ENCODE measurements at regions not wholly inside any gene's neighbourhood (a gene's known extent, or its start where the extent isn't known, plus 50 kb on each side); places are given as distances from the start of the nearest gene placed in this dataset.
"Not testable (repeated sequence)": the region's sequence is repeated elsewhere in the genome, so short reads cannot be mapped to it uniquely, and the experiment has no call there.

DNA sequence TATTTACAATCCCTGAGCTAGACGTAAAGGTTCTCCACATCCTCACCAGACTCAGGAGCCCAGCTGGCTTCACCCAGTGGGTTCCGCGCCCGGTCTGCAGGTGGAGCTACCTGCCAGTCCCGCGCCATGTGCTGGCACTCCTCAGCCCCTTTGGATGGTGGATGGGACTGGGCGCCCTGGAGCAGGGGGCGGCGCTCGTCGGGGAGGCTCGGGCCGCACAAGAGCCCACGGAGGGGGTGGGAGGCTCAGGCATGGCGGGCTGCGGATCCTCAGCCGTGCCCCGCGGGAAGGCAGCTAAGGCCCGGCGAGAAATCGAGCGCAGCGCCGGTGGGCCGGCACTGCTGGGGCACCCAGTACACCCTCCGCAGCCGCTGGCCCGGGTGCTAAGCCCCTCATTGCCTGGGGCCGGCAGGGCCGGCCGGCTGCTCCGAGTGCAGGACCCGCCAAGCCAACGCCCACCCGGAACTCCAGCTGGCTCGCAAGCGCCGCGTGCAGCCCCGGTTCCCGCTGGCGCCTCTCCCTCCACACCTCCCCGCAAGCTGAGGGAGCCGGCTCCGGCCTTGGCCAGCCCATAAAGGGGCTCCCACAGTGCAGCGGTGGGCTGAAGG is 448.3 kb downstream of the COL11A1 start:
- DNase-seq, result not testable (repeated sequence)

GRCh38 chr1:102655034-102655433 is 453.3 kb downstream of the COL11A1 start:
- no peak for DNase-seq

DNA sequence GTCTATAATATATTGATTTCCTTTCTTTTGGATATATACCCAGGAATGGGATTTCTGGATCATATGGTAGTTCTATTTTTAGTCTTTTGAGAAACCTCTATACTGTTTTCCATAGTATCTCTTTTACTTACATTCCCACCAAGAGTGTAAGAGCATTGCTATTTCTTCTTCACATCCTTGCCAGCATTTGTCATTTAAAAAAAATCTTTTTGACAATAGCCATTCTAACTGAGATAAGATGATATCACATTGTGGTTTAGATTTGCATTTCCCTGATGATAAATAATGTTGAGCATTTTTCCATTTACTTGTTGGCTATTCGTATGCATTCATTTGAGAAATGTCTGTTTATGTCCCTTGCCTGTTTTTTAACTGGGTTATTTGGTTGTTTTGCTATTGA is 467.4 kb downstream of the COL11A1 start:
- no peak for DNase-seq

DNA sequence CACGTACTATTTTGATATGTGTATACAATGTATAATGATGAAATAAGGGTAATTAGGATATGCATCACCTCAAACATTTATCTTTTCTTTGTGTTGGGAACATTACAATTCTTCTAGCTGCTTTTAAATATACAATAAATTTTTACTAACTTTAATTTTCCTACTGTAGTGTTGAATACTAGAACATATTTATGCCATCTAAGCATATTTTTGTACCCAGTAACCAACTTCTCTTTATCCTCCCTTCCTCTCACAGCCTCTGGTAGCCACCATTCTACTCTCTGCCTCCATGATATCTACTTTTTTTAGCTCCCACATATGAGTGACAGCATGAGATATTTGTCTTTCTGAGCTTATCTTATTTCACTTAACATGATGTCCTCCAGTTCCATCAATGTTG is 468.0 kb downstream of the COL11A1 start:
- DNase-seq, result no peak

DNA sequence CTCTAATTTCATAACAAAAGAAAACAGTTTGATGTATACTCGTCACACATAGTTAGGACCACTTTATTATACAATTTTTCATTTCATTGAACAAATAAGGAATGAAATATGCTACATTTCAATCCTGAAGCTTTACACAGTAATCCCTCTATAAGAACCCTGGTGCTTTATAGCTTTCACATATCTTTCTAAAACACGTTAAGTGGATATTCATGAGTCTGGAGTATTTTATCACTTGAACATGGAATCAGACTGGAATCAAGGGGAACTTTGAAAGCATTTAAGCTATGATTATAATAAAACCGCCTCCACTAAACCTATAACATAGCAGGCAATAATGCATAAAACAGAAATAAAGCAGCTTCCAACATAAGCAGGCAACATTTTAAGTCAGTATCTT is 476.6 kb downstream of the COL11A1 start:
- no peak for DNase-seq

- no peak for DNase-seq
Observed at GRCh38 chr1:102630041-102630440, 478.3 kb downstream of the COL11A1 start.

- no peak for DNase-seq
Observed at GRCh38 chr1:102628109-102628613, 480.2 kb downstream of the COL11A1 start.

DNA sequence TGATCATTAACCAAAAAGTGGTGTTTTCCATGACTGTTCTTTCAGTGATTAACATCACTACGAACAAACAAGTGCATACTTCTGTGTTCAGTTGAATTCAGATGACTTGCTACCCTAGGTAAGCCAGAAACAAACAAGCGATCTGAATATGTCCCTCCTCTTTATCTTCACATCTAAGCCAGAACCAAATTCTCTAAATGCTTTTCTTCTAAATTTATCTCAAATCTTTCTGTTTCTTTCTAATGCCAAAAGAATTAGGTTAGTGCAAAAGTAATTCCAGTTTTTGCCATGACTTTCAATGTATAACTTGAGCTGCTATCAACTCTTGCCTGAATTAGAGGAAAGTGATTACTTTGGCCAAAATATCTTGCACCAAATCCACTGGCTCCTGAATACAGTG is 481.2 kb downstream of the COL11A1 start:
- no peak for DNase-seq

GRCh38 chr1:102615896-102616295 is 492.4 kb downstream of the COL11A1 start:
- DNase-seq, result no peak

GRCh38 chr1:102595106-102595505 is 513.2 kb downstream of the COL11A1 start:
- DNase-seq, result no peak

DNA sequence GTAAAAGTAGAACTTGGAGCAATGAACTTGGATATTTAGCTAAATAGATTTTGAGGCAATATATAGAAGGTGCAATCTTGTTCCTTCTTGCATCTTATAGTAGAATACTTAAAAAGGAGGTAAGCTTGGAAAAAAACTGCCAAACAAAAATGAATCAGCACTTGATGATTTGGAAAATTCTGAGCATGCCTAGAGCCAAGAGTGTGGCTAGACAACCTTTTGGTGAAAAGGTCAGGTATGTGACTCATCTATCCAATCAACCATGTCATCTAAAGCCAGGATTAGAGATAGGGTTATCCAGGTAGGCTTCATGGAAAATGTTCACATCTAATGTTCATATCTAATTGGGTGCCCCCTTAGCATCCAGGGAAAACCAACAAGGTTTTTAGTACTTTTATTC is 515.0 kb downstream of the COL11A1 start:
- no peak for DNase-seq

DNA sequence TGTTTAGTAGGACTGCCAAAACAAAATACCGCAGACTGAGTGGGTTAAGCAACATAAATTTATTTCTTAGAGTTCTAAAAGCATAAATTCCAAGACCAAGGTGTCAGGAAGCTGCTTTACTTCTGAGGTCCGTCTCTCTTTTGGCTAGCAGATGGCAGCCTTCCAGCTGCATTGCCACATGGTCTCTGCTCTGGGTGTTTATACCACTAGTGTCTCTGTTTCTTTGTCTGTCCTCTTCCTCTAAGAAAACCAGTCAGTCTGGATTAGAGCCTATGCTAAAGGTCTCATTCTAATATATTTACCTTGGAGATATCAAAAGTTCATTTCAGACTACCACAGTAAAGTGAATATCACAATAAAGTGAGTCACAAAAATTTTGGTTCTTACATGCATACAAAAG is 519.8 kb downstream of the COL11A1 start:
- DNase-seq, result no peak

DNA sequence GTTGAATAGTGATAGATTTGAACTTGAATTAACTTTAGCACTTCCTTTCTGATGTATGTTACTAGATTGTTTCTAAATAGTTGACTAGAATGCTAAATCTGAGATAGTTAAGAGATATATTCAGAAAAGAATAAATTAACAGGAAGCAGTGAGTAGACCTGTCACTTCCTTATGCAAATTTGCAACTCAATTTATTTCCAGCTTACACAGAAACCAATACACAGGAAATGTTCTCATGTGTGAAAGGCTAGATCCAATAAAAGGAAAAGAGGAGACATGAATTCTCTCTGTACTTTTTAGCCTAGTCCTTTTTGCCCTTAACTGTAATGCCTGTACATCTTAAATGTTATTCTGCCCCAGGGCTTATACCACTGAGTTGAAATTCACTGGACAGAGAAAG is 522.3 kb downstream of the COL11A1 start:
- no peak for DNase-seq

DNA sequence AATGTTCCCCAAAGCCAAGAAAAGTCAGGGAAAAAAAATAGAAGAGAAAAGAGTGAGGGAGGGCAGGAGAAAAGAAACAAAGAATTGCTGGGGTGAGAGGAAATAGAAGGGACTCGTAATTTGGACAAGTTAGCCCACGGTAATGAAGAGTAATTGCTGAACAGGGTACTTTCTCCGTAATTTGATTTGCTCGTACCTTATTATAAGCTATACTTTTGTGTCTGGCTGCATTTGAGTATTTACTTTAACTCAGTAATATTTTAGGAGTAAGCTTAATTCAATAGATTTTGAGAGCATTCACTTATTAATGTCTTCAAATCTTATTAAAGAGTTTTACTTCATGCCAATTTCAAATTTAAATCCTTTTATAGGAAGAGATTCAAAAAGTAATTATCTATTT is 527.5 kb downstream of the COL11A1 start:
- DNase-seq, result no peak

GRCh38 chr1:102578804-102579203 is 529.5 kb downstream of the COL11A1 start:
- DNase-seq, result no peak

- no peak for DNase-seq
Observed at GRCh38 chr1:102572637-102573036, 535.7 kb downstream of the COL11A1 start.

GRCh38 chr1:102566182-102566581 is 542.1 kb downstream of the COL11A1 start:
- no peak for DNase-seq

DNA sequence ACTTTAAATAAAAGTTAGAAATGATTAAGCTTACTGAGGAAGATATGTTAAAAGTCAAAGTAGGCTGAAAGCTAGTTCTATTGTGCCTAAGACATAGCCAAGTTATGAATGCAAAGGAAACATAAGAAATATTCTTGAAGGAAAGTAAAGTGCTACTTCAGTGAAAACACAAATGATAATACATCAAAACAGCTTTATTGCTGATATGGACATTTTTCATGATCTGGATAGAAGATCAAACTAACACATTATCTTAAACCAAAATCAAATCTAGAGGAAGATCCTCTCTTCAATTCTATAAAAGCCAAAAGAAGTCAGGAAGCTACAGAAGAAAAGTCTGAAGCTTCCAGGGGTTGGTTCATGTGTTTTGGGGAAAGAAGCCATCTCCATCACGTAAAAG is 545.9 kb downstream of the COL11A1 start:
- no peak for DNase-seq

- peak; percentile 33 for DNase-seq
Observed at GRCh38 chr1:102550729-102551384, 554.1 kb upstream of the OLFM3 start.

DNA sequence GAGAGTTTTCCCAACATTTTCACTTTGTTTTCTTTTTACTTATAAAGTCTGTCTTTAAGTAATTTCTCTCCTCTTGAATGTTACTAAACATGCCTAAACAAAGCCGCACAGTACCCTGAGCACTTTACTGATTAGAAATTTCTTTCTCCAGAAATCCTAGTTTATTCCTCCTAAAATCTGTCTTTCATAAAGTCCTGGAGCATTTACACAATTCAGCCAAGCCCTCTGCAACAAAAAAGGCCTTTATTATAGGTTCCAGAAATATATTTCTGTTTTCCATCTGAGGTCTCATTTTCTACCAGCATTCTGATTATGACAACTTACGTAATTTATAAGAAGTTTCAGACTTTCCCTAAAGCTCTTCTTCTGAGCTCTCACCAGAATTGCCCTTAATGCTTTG is 549.5 kb upstream of the OLFM3 start:
- no peak for DNase-seq

- DNase-seq, result no peak
Observed at GRCh38 chr1:102535829-102536505, 539.2 kb upstream of the OLFM3 start.

GRCh38 chr1:102531036-102531435 is 534.3 kb upstream of the OLFM3 start:
- no peak for DNase-seq

DNA sequence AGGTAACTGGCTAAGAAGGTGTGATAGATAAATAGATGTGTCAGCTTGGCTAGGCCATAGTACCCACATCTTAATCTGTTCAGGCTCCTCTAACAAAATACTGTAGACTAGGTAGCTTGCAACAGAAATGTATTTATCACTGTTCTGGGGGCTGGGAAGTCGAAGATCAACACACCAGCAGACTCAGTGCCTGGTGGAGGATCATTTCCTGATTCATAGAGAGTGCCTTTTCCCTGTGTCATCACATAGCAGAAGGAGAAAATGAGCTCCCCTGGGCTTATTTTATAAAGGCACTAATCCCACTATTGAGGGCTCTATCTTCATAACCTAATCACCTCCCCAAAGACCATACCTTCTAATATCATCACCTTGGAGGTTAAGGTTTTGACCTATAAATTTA is 532.7 kb upstream of the OLFM3 start:
- no peak for DNase-seq

GRCh38 chr1:102500758-102501157 is 504.0 kb upstream of the OLFM3 start:
- no peak for DNase-seq
